AG10803 (cell line): ENCODE measurements at regions not wholly inside any gene's neighbourhood (a gene's known extent, or its start where the extent isn't known, plus 50 kb on each side); places are given as distances from the start of the nearest gene placed in this dataset.

Experiments used
- DNase-seq: peaks from one replicate; pipeline ENCODE4 v3.0.0; 2010; ENCODE audit warnings: low read depth
- H3K4me3 ChIP-seq: 2 replicates; pipeline ENCODE4 v1.5.1; 2011; ENCODE audit warnings: mild to moderate bottlenecking, low read length, control low read depth
- TF ChIP-seq, protein P1 (sequence below): conservative IDR thresholded peaks from 2 replicates; pipeline ENCODE4 v1.5.1; 2011; ENCODE audit warnings: mild to moderate bottlenecking, low read length, control low read depth, inconsistent platforms

GRCh38 chr2:65620026-65620425 is 187.6 kb upstream of the SPRED2 start:
- no peak overlapping the region for H3K4me3 ChIP-seq
- no peak for DNase-seq
- TF ChIP-seq, protein P1, sequence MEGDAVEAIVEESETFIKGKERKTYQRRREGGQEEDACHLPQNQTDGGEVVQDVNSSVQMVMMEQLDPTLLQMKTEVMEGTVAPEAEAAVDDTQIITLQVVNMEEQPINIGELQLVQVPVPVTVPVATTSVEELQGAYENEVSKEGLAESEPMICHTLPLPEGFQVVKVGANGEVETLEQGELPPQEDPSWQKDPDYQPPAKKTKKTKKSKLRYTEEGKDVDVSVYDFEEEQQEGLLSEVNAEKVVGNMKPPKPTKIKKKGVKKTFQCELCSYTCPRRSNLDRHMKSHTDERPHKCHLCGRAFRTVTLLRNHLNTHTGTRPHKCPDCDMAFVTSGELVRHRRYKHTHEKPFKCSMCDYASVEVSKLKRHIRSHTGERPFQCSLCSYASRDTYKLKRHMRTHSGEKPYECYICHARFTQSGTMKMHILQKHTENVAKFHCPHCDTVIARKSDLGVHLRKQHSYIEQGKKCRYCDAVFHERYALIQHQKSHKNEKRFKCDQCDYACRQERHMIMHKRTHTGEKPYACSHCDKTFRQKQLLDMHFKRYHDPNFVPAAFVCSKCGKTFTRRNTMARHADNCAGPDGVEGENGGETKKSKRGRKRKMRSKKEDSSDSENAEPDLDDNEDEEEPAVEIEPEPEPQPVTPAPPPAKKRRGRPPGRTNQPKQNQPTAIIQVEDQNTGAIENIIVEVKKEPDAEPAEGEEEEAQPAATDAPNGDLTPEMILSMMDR, result no peak

DNA sequence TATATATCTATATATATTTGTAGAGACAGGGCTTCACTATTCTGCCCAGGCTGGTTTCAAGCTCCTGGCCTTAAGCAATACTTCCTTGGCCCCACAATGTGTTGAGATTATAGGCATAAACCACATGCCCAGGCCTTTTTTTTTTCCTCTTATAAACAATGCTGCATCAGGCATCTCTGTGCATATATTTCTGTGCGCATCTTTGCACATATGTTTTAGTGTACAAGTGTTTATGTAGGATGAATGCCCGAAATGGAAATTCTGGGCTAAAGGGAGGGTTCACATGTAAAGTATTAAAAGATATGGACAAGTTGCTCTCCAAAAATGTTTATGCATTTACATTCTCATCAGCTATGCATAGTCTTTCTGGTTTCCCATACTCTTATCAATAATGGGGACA is 183.2 kb upstream of the SPRED2 start:
- TF ChIP-seq, protein P1, result no peak
- H3K4me3 ChIP-seq, result no peak overlapping the region
- DNase-seq, result no peak

- TF ChIP-seq, protein P1, result no peak
- DNase-seq, result no peak
- no peak overlapping the region for H3K4me3 ChIP-seq
Measured at GRCh38 chr2:65613968-65614555, 181.7 kb upstream of the SPRED2 start.

DNA sequence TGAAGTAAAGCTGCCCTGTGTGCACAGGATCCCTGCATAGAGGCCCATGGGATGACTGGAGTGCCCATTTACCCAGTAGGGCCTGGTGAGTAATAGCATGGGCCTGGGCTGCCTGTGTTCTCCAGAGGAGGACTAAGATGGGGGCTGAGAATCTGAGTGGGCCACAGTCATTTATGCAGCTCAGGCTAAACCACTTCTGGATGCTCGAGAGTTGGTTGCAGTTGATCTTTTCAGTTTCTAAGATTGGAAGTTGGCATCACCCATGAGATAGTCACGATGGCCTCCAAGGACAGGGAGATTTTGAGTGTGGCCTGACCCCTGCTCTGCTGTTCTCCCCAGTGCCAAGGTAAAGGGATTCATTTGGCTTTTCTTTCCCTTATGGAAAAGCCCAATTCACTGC is 179.1 kb upstream of the SPRED2 start:
- no peak overlapping the region for H3K4me3 ChIP-seq
- no peak for DNase-seq
- TF ChIP-seq, protein P1, result no peak

- DNase-seq, result no peak
- TF ChIP-seq, protein P1, result no peak
- no peak overlapping the region for H3K4me3 ChIP-seq
Measured at GRCh38 chr2:65608916-65609315, 176.5 kb upstream of the SPRED2 start.

DNA sequence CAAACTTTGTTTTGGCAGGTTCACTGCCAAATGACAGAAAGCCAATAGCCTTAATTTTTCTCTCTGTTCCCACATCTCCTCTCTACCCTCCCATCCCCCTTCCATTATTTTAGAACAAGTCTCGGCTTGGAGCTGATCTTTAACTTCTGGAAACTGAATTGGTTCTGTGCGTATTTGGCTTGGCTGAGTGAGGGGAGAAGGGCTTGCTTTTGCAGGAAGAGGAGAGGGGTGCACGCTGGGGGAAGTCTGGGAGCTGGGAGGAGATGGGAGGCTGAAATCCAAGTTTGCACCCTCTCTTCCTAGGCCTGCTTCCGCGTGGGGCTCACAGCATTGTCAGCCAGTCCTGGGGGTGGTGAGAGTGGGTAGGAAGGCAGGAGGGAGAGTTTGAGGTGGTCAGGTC is 176.1 kb upstream of the SPRED2 start:
- no peak for DNase-seq
- TF ChIP-seq, protein P1, result no peak

GRCh38 chr2:65607662-65608305 is 175.4 kb upstream of the SPRED2 start:
- TF ChIP-seq, protein P1, result no peak
- DNase-seq, result no peak
- no peak overlapping the region for H3K4me3 ChIP-seq

More for the DNA sequence above, 176.1 kb upstream of the SPRED2 start:
- H3K4me3 ChIP-seq, result no peak overlapping the region
